ENCODE measurements at regions not wholly inside any gene's neighbourhood (a gene's known extent, or its start where the extent isn't known, plus 50 kb on each side); places are given as distances from the start of the nearest gene placed in this dataset.

- no peak for DNase-seq (ENCODE audit: low read depth in 2 of 2)
- Histone ChIP-seq H4K20me1 (ENCODE audit: control insufficient read depth, extremely low read depth, insufficient read depth, low read length) (no peaks in the 10 kb centered on the region), H3K79me2 (ENCODE audit: control insufficient read depth, insufficient read depth, low read length) (no peaks in the 10 kb centered on the region), H3K4me2 (ENCODE audit: extremely low read depth, insufficient read depth, low read length) (no peak overlapping the region), H2AFZ (ENCODE audit: low read length) (no peak overlapping the region), H3K9me3 (ENCODE audit: control insufficient read depth, insufficient read depth, low read depth, low read length) (no peaks in the 10 kb centered on the region), H3K4me1 (ENCODE audit: control insufficient read depth, extremely low read depth, insufficient read depth, low read length) (no peaks in the 10 kb centered on the region), H3K4me3 (replicated peaks in 1 of 4; ENCODE audit: control extremely low read depth in 1 of 4, insufficient read depth in 1 of 4, low read depth in 3 of 4, low read length in 4 of 4) (no peak overlapping the region), H3K27me3 (ENCODE audit: control insufficient read depth, insufficient read depth, low read length) (no peaks in the 10 kb centered on the region), H3K9ac (ENCODE audit: insufficient read depth, low read length) (no peak overlapping the region), H3K27ac (ENCODE audit: insufficient read depth, low read length) (no peak overlapping the region), H3K36me3 (ENCODE audit: control insufficient read depth, insufficient read depth, low read length) (no peaks in the 10 kb centered on the region)
- TF ChIP-seq EZH2 (IDR thresholded peaks at IDR 0.05; ENCODE audit: low read length, missing control alignments): no peak
- TF ChIP-seq, protein P1, sequence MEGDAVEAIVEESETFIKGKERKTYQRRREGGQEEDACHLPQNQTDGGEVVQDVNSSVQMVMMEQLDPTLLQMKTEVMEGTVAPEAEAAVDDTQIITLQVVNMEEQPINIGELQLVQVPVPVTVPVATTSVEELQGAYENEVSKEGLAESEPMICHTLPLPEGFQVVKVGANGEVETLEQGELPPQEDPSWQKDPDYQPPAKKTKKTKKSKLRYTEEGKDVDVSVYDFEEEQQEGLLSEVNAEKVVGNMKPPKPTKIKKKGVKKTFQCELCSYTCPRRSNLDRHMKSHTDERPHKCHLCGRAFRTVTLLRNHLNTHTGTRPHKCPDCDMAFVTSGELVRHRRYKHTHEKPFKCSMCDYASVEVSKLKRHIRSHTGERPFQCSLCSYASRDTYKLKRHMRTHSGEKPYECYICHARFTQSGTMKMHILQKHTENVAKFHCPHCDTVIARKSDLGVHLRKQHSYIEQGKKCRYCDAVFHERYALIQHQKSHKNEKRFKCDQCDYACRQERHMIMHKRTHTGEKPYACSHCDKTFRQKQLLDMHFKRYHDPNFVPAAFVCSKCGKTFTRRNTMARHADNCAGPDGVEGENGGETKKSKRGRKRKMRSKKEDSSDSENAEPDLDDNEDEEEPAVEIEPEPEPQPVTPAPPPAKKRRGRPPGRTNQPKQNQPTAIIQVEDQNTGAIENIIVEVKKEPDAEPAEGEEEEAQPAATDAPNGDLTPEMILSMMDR (conservative IDR thresholded peaks at IDR 0.05 in 1 of 2, IDR thresholded peaks at IDR 0.05 in 1 of 2; ENCODE audit: low read depth in 1 of 2, low read length in 2 of 2): no peak
These were observed 106.3 kb upstream of the SULT1C3 start for GRCh38 chr2:108133457-108133856.

- DNase-seq (ENCODE audit: low read depth in 2 of 2): peak; percentile 13 to 18
These were observed 100.2 kb upstream of the SULT1C3 start for GRCh38 chr2:108139521-108139920.

GRCh38 chr2:108145557-108146326 lies 94.0 kb upstream of the SULT1C3 start:
- H4K20me1 ChIP-seq (ENCODE audit: control insufficient read depth, extremely low read depth, insufficient read depth, low read length): no peaks in the 10 kb centered on the region
- H3K9me3 ChIP-seq (ENCODE audit: control insufficient read depth, insufficient read depth, low read depth, low read length): no peaks in the 10 kb centered on the region
- H3K4me3 ChIP-seq (replicated peaks in 1 of 4; ENCODE audit: control extremely low read depth in 1 of 4, insufficient read depth in 1 of 4, low read depth in 3 of 4, low read length in 4 of 4): no peak overlapping the region
- no peaks in the 10 kb centered on the region for H3K27me3 ChIP-seq (ENCODE audit: control insufficient read depth, insufficient read depth, low read length)
- H3K9ac ChIP-seq (ENCODE audit: insufficient read depth, low read length): no peak overlapping the region
- H2AFZ ChIP-seq (ENCODE audit: low read length): no peak overlapping the region
- TF ChIP-seq, protein P1 (conservative IDR thresholded peaks at IDR 0.05 in 1 of 2, IDR thresholded peaks at IDR 0.05 in 1 of 2; ENCODE audit: low read depth in 1 of 2, low read length in 2 of 2): no peak
- TF ChIP-seq EZH2 (IDR thresholded peaks at IDR 0.05; ENCODE audit: low read length, missing control alignments): no peak
- H3K27ac ChIP-seq (ENCODE audit: insufficient read depth, low read length): no peak overlapping the region
- H3K4me1 ChIP-seq (ENCODE audit: control insufficient read depth, extremely low read depth, insufficient read depth, low read length): no peaks in the 10 kb centered on the region
- H3K79me2 ChIP-seq (ENCODE audit: control insufficient read depth, insufficient read depth, low read length): no peaks in the 10 kb centered on the region
- H3K4me2 ChIP-seq (ENCODE audit: extremely low read depth, insufficient read depth, low read length): no peak overlapping the region
- peak in 1 of 2 donors; percentile 41 for DNase-seq (ENCODE audit: low read depth in 2 of 2)
- no peaks in the 10 kb centered on the region for H3K36me3 ChIP-seq (ENCODE audit: control insufficient read depth, insufficient read depth, low read length)

More at GRCh38 chr2:108139521-108139920, 100.2 kb upstream of the SULT1C3 start:
- H3K4me1 ChIP-seq (ENCODE audit: control insufficient read depth, extremely low read depth, insufficient read depth, low read length): no peaks in the 10 kb centered on the region
- H2AFZ ChIP-seq (ENCODE audit: low read length): no peak overlapping the region
- no peaks in the 10 kb centered on the region for H3K36me3 ChIP-seq (ENCODE audit: control insufficient read depth, insufficient read depth, low read length)
- no peak for TF ChIP-seq EZH2 (IDR thresholded peaks at IDR 0.05; ENCODE audit: low read length, missing control alignments)
- TF ChIP-seq, protein P1 (conservative IDR thresholded peaks at IDR 0.05 in 1 of 2, IDR thresholded peaks at IDR 0.05 in 1 of 2; ENCODE audit: low read depth in 1 of 2, low read length in 2 of 2): no peak
- no peaks in the 10 kb centered on the region for H3K79me2 ChIP-seq (ENCODE audit: control insufficient read depth, insufficient read depth, low read length)
- no peaks in the 10 kb centered on the region for H4K20me1 ChIP-seq (ENCODE audit: control insufficient read depth, extremely low read depth, insufficient read depth, low read length)
- H3K27me3 ChIP-seq (ENCODE audit: control insufficient read depth, insufficient read depth, low read length): no peaks in the 10 kb centered on the region
- H3K27ac ChIP-seq (ENCODE audit: insufficient read depth, low read length): no peak overlapping the region
- H3K4me3 ChIP-seq (replicated peaks in 1 of 4; ENCODE audit: control extremely low read depth in 1 of 4, insufficient read depth in 1 of 4, low read depth in 3 of 4, low read length in 4 of 4): no peak overlapping the region
- no peak overlapping the region for H3K4me2 ChIP-seq (ENCODE audit: extremely low read depth, insufficient read depth, low read length)
- no peak overlapping the region for H3K9ac ChIP-seq (ENCODE audit: insufficient read depth, low read length)
- no peaks in the 10 kb centered on the region for H3K9me3 ChIP-seq (ENCODE audit: control insufficient read depth, insufficient read depth, low read depth, low read length)
